ENCODE measurements at regions not wholly inside any gene's neighbourhood (a gene's known extent, or its start where the extent isn't known, plus 50 kb on each side); places are given as distances from the start of the nearest gene placed in this dataset.

GRCh38 chr6:22621701-22622100 is 52.3 kb downstream of the HDGFL1 start:
- no peak for DNase-seq (ENCODE audit: low spot score)

DNA sequence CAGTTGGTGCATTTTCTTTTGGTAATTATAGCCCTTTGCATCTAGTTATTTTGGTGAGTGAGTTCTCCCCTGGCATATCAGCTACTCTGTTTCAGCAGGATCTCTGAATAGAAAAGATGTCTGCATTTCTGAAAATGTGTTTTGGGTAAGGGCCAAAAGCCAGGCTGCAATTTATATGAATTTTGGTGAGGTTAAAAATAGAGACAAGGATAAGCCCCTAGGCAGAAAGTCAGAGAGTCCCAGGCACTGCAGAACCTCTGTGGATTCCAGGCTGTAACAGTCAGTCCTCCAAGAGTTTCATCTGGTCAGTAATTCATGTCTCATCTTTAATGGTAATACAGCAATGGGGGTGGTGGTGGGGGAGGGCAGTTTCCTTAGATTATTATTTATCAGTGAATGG is 53.0 kb downstream of the HDGFL1 start:
- DNase-seq (ENCODE audit: low spot score): no peak

GRCh38 chr6:22622813-22623212 is 53.4 kb downstream of the HDGFL1 start:
- no peak for DNase-seq (ENCODE audit: low spot score)

DNA sequence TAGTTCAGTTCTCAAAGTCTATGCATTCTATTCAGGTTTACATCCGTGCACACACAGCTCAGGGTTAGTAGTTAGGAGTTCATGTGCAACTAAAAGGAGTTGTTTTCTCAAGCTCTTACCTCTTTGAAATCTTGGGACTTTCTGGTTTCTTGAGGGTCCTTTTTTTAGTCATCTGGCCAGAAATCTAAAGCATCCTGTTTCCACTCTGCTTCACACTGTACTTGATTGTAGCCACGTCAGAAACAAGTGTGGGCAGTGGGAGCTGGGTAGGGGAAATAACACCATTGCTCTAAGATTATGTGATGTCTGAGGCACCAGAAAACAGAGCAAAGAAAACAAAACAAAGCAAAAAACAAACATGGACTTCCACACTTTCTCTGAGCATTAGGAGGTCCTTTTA is 58.3 kb downstream of the HDGFL1 start:
- no peak for DNase-seq (ENCODE audit: low spot score)

- DNase-seq (ENCODE audit: low spot score): no peak
These were observed 61.7 kb downstream of the HDGFL1 start for GRCh38 chr6:22631091-22631490.

GRCh38 chr6:22632581-22633145 is 63.3 kb downstream of the HDGFL1 start:
- DNase-seq (ENCODE audit: low spot score): no peak

DNA sequence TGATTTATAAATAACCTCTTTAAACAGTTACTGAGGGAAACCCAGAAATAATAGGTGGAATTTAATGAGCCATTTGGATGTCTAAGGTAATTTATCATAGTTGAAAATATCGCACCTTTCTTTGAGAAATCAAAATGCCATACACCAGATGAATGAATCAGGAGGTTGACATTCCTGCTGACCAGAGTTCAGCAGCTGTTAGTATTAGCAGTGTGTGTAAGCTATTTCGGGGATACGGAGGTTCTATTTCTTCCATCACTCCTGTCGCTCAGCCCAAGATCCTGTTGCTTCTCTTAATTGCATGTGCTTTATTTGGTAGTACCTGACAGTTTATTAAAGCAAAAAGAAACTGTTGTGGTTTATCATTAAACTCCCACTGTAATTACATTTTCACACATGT is 67.1 kb downstream of the HDGFL1 start:
- no peak for DNase-seq (ENCODE audit: low spot score)

DNA sequence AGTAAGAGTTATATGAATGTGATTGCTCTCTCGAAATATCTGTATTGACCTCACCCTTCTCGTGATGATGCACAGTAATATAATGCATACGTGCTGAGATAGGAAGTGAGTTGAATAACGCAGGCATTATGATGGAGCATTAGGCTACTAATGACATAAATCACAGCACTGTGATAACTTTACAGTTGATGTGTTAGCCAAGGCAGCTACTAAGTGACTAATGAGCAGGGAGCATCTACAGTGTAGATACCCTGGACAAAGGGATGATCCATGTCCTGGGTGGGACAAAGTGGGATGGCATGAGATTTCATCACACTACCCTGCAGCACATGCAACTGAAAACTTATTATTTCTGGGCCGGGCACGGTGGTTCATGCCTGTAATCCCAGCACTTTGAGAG is 68.4 kb downstream of the HDGFL1 start:
- DNase-seq (ENCODE audit: low spot score): no peak

DNA sequence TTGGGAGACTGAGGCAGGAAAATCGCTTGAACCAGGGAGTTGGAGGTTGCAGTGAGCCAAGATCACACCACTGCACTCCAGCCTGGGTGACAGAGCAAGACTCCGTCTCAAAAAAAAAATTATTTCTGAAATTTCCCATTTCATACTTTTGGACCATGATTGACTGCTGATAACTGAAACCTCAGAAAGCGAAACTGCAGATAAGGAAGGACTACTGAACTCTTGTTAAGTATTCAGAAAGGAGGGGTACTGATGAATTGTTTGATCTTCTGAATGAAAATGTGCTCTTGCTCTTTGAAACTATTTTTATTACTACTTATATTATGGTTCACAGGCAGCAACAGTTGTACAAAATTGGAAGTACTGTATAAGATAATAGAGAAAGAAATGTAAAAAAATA is 69.0 kb downstream of the HDGFL1 start:
- DNase-seq (ENCODE audit: low spot score): no peak

DNA sequence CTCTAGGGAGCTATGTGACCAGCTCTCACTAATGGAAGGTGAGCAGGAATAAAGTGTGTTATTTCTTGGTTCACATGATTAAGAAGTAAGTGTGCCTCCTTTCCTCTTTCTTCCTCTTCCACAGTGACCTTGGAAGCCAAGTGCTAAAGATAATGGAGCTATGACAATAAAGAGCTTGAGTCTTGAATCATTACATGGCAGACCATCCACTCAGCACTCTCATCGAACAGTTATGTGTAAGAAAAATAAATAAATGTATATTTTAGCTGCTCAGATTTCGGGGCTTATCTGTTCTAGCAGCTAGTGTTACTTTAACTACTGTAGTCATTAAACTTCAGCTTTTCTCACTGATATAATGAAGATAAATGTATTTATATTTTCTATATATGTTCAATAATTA is 72.9 kb downstream of the HDGFL1 start:
- DNase-seq (ENCODE audit: low spot score): no peak

DNA sequence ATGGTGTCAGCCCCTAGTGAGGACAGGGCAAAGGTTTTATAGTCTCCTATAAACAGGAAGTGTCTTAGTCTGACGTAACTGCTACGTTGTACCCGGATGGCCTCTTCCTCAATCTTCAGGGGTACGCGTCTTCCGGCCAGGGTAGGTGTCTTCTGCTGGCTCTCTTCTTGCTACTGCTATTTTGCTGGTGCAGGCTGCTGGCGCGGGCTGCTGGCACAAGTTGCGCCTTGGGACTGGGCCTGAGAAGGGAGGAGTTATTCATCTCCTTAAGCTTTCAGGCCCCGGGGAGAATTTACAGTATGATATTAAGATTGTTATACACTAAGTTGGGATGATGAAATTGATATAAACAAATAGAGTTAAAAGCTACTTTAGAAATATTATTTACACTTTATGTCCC is 74.4 kb downstream of the HDGFL1 start:
- no peak for DNase-seq (ENCODE audit: low spot score)

DNA sequence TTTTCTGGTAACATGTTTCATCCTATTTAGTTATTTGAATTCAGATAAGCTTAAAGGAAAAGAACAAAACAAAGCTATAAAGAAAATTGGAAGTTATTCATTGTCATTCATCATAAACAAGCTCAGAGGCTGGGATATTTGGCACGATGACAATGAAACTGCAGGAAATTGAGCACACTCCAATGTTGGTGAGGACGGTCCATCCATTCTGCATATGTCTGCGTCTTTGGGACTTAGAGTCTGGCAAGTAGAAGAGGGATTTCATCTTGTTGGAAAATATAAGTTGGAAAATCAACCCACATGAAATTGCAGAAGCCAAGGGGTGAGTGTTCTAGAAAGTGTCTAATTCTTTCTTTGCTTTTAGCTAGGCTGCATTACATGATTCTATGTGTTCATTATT is 78.4 kb downstream of the HDGFL1 start:
- DNase-seq (ENCODE audit: low spot score): no peak

GRCh38 chr6:22651731-22652130 is 82.4 kb downstream of the HDGFL1 start:
- no peak for DNase-seq (ENCODE audit: low spot score)

DNA sequence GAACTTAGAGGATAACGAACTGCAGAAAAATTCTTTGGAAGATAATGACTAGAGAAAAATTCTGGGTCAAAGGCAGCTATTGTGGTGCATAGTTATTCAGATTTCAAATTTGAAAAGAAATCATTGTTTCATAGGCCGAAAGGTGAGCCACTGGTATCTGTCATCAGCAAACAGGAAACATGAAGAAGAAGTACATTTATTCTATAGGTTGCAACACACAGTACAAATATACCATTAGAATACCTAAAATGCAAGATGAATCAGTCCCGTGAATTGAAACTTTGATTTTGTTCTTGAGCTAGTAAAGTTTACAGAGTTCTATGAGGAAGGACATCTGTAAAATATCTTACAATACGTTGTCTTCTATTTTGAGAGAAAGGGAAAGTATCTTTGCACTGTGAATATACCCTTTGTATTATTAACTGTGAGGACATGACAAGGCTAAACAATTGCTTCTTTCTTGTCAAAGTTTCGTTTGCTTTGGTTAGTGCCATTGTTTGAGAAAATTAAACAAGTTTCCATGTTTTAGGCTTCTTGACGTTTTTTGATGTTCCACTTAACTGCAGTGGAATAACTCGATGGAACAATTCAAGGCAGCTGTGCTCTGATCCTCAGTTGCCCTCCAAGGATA is 84.7 kb downstream of the HDGFL1 start:
- no peak for DNase-seq (ENCODE audit: low spot score)

- DNase-seq (ENCODE audit: low spot score): no peak
These were observed 87.5 kb downstream of the HDGFL1 start for GRCh38 chr6:22656706-22657351.

DNA sequence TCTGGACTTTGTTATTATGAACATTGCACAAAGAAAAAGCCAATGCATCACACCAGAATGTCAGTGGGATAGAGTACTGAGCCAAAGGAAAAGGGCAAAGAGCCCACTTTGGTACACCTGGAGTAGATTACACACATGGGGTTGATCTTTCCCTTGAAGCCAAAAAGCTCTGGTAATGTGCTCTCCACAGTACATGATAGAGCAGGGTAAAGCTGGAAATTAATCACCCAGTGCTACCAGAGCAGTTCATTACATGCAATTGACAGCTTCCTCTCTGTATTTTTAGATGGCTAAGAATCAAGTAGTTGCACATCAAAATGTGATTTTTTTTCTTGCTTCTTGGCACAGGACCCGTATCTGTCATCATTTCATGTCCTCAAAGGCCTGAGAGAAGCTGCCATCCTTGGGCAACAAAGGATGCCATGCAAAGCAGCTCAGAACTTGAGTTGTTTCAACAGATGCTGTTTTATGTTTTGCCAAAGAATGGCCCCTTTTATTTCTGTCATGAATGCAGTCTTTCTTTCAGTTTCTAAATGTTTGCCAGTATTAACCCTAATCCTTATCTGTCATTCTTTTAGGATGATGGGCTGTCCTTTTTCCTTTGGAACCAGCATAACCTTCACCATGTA is 88.1 kb downstream of the HDGFL1 start:
- DNase-seq (ENCODE audit: low spot score): no peak

DNA sequence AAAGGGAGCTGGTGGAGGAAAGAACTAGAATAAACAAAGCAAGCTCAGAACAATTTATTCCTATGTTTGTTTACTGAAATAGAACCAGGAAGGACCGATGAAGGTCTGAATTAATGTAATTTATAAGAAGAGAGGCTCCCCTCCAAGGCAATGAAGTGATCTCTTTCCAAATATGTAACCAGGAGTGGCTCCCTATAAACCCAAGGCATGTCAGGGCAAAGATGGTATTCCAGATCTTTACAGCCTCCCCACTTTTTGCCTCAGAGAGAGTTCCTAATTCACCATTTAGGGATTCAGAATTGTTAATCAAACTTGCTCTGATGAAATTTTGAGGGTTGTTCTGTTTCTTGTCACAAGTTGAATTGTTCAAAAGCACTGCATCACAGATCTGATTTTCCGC is 88.8 kb downstream of the HDGFL1 start:
- no peak for DNase-seq (ENCODE audit: low spot score)

- DNase-seq (ENCODE audit: low spot score): no peak
These were observed 89.6 kb downstream of the HDGFL1 start for GRCh38 chr6:22658934-22659333.

GRCh38 chr6:22664968-22665367 is 95.6 kb downstream of the HDGFL1 start:
- no peak for DNase-seq (ENCODE audit: low spot score)

- no peak for DNase-seq (ENCODE audit: low spot score)
These were observed 96.7 kb downstream of the HDGFL1 start for GRCh38 chr6:22666021-22666420.

DNA sequence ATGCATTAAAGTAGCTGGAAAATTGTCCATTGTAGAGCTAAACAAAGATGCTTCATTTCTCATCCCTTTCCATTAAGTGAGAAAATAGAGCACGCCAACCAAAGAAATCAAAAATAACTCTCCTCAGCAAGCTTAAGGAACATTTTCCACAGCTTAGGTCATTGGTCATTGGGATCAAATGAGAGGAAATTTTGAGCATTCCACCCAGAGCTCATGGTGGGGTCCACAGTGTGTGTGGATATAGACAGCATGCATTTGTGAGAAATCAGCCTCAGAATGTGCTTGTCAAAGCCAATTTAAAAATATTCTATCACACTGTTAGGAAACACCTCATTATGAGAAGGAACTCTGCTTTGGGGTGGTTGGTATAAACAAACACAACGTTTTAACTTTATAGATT is 97.2 kb downstream of the HDGFL1 start:
- no peak for DNase-seq (ENCODE audit: low spot score)

DNA sequence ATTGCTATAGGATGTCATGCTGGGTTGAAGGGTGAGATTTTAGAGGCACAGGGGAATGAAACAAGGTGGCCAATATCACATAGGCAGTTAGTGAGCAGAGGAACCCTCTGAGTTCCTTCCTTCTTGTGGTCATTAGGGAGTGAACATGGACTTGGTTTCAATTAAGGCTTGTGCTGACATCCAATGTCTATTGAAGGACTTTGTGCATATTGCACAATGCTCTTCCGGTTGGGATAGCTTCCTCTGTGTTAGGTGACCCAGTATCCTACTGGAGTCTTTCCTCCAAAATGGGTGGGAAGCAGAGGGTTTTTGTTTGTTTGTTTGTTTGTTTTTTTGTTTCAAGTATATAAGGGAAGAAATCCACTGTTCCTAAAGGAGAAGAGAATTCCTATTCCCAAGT is 98.5 kb downstream of the HDGFL1 start:
- no peak for DNase-seq (ENCODE audit: low spot score)

DNA sequence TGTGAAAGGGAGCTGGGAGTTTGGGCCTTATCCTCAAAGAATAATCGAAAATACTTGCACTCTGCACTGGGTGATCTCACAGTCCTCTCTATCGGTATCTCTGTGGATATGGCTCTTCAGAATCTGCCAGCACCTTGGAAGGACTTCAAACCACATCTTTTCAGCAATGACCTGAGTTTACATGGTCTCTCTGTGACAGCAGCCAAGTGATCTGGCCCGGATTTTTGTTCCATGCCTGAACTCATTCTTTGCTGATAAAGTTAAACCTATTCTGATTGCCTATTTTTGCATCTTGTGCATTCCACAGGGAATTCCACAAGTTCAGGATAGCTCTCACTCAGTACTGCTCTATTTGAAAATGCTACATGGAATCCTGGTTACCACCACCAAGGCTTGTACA is 98.9 kb downstream of the HDGFL1 start:
- DNase-seq (ENCODE audit: low spot score): no peak

- no peak for DNase-seq (ENCODE audit: low spot score)
These were observed 99.4 kb downstream of the HDGFL1 start for GRCh38 chr6:22668717-22669116.
